ENCODE measurements at regions not wholly inside any gene's neighbourhood (a gene's known extent, or its start where the extent isn't known, plus 50 kb on each side); places are given as distances from the start of the nearest gene placed in this dataset.

GRCh38 chr9:107931071-107931715 is 441.6 kb upstream of the KLF4 start:
- TF ChIP-seq CTCF (conservative IDR thresholded peaks at IDR 0.05; ENCODE audit: low read length) (no peak), EZH2phosphoT487 (IDR thresholded peaks at IDR 0.05; ENCODE audit: borderline replicate concordance) (no peak)

Measured in Loucy (cell line).